ENCODE measurements at regions not wholly inside any gene's neighbourhood (a gene's known extent, or its start where the extent isn't known, plus 50 kb on each side); places are given as distances from the start of the nearest gene placed in this dataset.
"Not testable (repeated sequence)": the region's sequence is repeated elsewhere in the genome, so short reads cannot be mapped to it uniquely, and the experiment has no call there.

GRCh38 chr5:34410411-34411139 lies 245.6 kb upstream of the RAI14 start:
- CTCF ChIA-PET, result no interaction called here
- DNase-seq, result no peak
- H3K27me3 Mint-ChIP-seq, result peaks cover 11% of the 10 kb centered on the region
- no peak for ATAC-seq
- no peaks in the 10 kb centered on the region for H3K9me3 Mint-ChIP-seq (ENCODE audit: low read depth)
- H3K27ac Mint-ChIP-seq, result no peak overlapping the region
- peaks cover under 1% of the 10 kb centered on the region for H3K4me1 Mint-ChIP-seq
- H3K36me3 Mint-ChIP-seq, result no peaks in the 10 kb centered on the region
- H3K4me3 Mint-ChIP-seq, result no peak overlapping the region

- DNase-seq, result no peak
- H3K9me3 Mint-ChIP-seq (ENCODE audit: low read depth), result no peaks in the 10 kb centered on the region
- H3K27ac Mint-ChIP-seq, result no peak overlapping the region
- no peaks in the 10 kb centered on the region for H3K36me3 Mint-ChIP-seq
- ATAC-seq, result no peak
- peaks cover 11% of the 10 kb centered on the region for H3K27me3 Mint-ChIP-seq
- no peak overlapping the region for H3K4me3 Mint-ChIP-seq
- CTCF ChIA-PET, result no interaction called here
- peaks cover 5% of the 10 kb centered on the region for H3K4me1 Mint-ChIP-seq
These were observed 244.4 kb upstream of the RAI14 start for GRCh38 chr5:34411470-34412346.

- Mint-ChIP-seq H3K36me3 (no peaks in the 10 kb centered on the region), H3K27me3 (peaks cover 11% of the 10 kb centered on the region), H3K9me3 (ENCODE audit: low read depth) (no peaks in the 10 kb centered on the region), H3K4me3 (no peak overlapping the region), H3K27ac (no peak overlapping the region), H3K4me1 (peaks cover 5% of the 10 kb centered on the region)
- ATAC-seq (no peak), DNase-seq (no peak)
- CTCF ChIA-PET, result no interaction called here
These were observed 243.4 kb upstream of the RAI14 start for GRCh38 chr5:34412736-34413135.

- CTCF ChIA-PET, result no interaction called here
- peaks cover 5% of the 10 kb centered on the region for H3K4me1 Mint-ChIP-seq
- ATAC-seq (peak; percentile 89), DNase-seq (no peak)
- H3K9me3 Mint-ChIP-seq (ENCODE audit: low read depth), result peaks cover 5% of the 10 kb centered on the region
- H3K27ac Mint-ChIP-seq, result no peak overlapping the region
- H3K4me3 Mint-ChIP-seq, result no peak overlapping the region
- peaks cover 2% of the 10 kb centered on the region for H3K36me3 Mint-ChIP-seq
- peaks cover 13% of the 10 kb centered on the region for H3K27me3 Mint-ChIP-seq
These were observed 240.4 kb upstream of the RAI14 start for GRCh38 chr5:34415559-34416198.

- Mint-ChIP-seq H3K27ac (no peak overlapping the region), H3K4me3 (no peak overlapping the region), H3K27me3 (peaks cover 12% of the 10 kb centered on the region), H3K36me3 (peaks cover 2% of the 10 kb centered on the region), H3K4me1 (peaks cover 5% of the 10 kb centered on the region), H3K9me3 (ENCODE audit: low read depth) (peaks cover 5% of the 10 kb centered on the region)
- ATAC-seq, result no peak
- CTCF ChIA-PET, result no interaction called here
- DNase-seq, result no peak
These were observed 239.6 kb upstream of the RAI14 start for GRCh38 chr5:34416501-34417008.

- H3K27ac Mint-ChIP-seq; H3K4me1 Mint-ChIP-seq; H3K9me3 Mint-ChIP-seq (ENCODE audit: low read depth); CTCF ChIA-PET; ATAC-seq; H3K27me3 Mint-ChIP-seq; H3K36me3 Mint-ChIP-seq; DNase-seq; H3K4me3 Mint-ChIP-seq: not testable (repeated sequence)
These were observed 235.9 kb upstream of the RAI14 start for GRCh38 chr5:34420191-34420590.

GRCh38 chr5:34436761-34437501 lies 219.2 kb upstream of the RAI14 start:
- no peaks in the 10 kb centered on the region for H3K4me1 Mint-ChIP-seq
- ATAC-seq (no peak), DNase-seq (no peak)
- peaks cover 2% of the 10 kb centered on the region for H3K27me3 Mint-ChIP-seq
- H3K4me3 Mint-ChIP-seq, result no peak overlapping the region
- no peaks in the 10 kb centered on the region for H3K36me3 Mint-ChIP-seq
- peaks cover 4% of the 10 kb centered on the region for H3K9me3 Mint-ChIP-seq (ENCODE audit: low read depth)
- no peak overlapping the region for H3K27ac Mint-ChIP-seq
- CTCF ChIA-PET, result no interaction called here

GRCh38 chr5:34439601-34440000 lies 216.5 kb upstream of the RAI14 start:
- Mint-ChIP-seq H3K27me3 (no peaks in the 10 kb centered on the region), H3K4me1 (no peaks in the 10 kb centered on the region), H3K27ac (no peak overlapping the region), H3K9me3 (ENCODE audit: low read depth) (peaks cover 2% of the 10 kb centered on the region), H3K36me3 (no peaks in the 10 kb centered on the region), H3K4me3 (no peak overlapping the region)
- ATAC-seq (no peak), DNase-seq (no peak)
- CTCF ChIA-PET, result no interaction called here

GRCh38 chr5:34441767-34442166 lies 214.4 kb upstream of the RAI14 start:
- H3K4me1 Mint-ChIP-seq; DNase-seq; CTCF ChIA-PET; H3K4me3 Mint-ChIP-seq; H3K27me3 Mint-ChIP-seq; ATAC-seq; H3K9me3 Mint-ChIP-seq (ENCODE audit: low read depth); H3K36me3 Mint-ChIP-seq; H3K27ac Mint-ChIP-seq: not testable (repeated sequence)

- Mint-ChIP-seq H3K9me3 (ENCODE audit: low read depth) (no peaks in the 10 kb centered on the region), H3K27me3 (peaks cover 6% of the 10 kb centered on the region), H3K4me3 (no peak overlapping the region), H3K4me1 (no peaks in the 10 kb centered on the region), H3K27ac (no peak overlapping the region), H3K36me3 (no peaks in the 10 kb centered on the region)
- DNase-seq (no peak), ATAC-seq (no peak)
- CTCF ChIA-PET, result no interaction called here
These were observed 208.7 kb upstream of the RAI14 start for GRCh38 chr5:34447424-34447823.

- Mint-ChIP-seq H3K27me3 (peaks cover 16% of the 10 kb centered on the region), H3K9me3 (ENCODE audit: low read depth) (no peaks in the 10 kb centered on the region), H3K4me1 (no peaks in the 10 kb centered on the region), H3K4me3 (no peak overlapping the region), H3K27ac (no peak overlapping the region), H3K36me3 (no peaks in the 10 kb centered on the region)
- CTCF ChIA-PET, result no interaction called here
- DNase-seq (no peak), ATAC-seq (no peak)
These were observed 206.5 kb upstream of the RAI14 start for GRCh38 chr5:34449639-34450038.

GRCh38 chr5:34450338-34450737 lies 205.8 kb upstream of the RAI14 start:
- Mint-ChIP-seq H3K4me1 (no peaks in the 10 kb centered on the region), H3K9me3 (ENCODE audit: low read depth) (no peaks in the 10 kb centered on the region), H3K4me3 (no peak overlapping the region), H3K27me3 (peaks cover 16% of the 10 kb centered on the region), H3K27ac (no peak overlapping the region), H3K36me3 (no peaks in the 10 kb centered on the region)
- no peak for DNase-seq
- CTCF ChIA-PET, result no interaction called here
- no peak for ATAC-seq

GRCh38 chr5:34452170-34452828 lies 203.8 kb upstream of the RAI14 start:
- H3K27ac Mint-ChIP-seq, result no peak overlapping the region
- CTCF ChIA-PET, result no interaction called here
- H3K4me3 Mint-ChIP-seq, result no peak overlapping the region
- no peaks in the 10 kb centered on the region for H3K4me1 Mint-ChIP-seq
- peaks cover 11% of the 10 kb centered on the region for H3K27me3 Mint-ChIP-seq
- DNase-seq (no peak), ATAC-seq (no peak)
- no peaks in the 10 kb centered on the region for H3K36me3 Mint-ChIP-seq
- H3K9me3 Mint-ChIP-seq (ENCODE audit: low read depth), result no peaks in the 10 kb centered on the region
